COR-L47 (cell line): ENCODE measurements at regions not wholly inside any gene's neighbourhood (a gene's known extent, or its start where the extent isn't known, plus 50 kb on each side); places are given as distances from the start of the nearest gene placed in this dataset.

Source experiments
- DNase-seq: peaks from one replicate; lab custom pipeline; 2025; lab: John Stamatoyannopoulos, UW

DNA sequence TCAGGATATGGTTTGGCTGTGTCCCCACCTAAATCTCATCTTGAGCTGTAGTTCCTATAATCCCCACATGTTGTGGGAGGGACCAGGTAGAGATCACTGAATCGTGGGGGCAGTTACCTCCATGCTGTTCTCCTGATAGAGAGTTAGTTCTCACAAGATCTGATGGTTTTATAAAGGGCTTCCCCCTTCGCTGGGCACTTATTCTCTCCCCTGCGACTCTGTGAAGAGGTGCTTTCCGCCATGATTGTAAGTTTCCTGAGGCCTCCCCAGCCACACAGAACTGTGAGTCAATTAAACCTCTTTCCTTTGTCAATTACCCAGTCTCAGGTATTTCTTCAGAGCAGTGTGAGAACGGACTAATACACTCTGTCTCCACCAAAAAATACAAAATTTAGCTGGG, 291.9 kb downstream of the BCOR start:
- no peak for DNase-seq

DNA sequence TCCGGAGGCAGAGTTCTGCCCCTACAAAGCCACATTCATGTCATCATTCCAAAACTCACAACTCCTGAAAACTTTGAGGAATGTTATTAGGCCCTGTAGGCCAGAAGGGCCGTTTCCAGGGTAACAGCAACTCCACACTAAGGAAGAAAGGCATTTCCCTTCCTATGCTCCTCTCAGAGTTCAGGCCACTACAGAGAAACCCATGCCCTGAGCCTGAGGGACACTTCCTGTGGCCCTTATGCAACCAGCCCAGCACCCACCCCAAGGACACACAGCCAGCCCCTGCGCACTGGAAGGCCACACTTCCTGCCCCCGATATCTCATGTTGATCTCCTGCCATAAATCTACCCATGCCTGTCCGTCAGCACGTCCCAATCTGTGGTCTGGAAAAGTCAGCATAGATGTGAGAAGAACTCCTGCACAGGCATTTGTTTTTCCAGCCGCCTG, 289.3 kb downstream of the BCOR start:
- DNase-seq, result no peak

DNA sequence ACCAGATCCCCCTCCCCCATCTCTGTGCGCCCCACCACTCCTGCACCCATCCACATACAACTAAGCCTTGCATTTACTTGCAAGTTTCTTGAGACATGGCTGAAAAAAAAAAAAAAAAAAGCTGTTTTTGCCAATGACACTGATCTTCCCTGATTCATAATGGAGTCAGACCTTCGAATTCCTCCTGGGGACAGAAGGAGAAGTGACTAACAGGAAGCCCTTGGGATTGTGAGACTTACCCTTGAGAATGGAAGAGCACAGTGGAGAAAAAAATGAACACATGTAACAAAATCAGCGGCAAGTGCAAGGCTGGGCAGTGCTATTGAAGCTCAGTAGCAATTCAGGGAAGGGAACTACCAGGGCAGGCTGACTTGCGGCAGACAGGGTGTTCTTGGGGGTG, 288.4 kb downstream of the BCOR start:
- no peak for DNase-seq

DNA sequence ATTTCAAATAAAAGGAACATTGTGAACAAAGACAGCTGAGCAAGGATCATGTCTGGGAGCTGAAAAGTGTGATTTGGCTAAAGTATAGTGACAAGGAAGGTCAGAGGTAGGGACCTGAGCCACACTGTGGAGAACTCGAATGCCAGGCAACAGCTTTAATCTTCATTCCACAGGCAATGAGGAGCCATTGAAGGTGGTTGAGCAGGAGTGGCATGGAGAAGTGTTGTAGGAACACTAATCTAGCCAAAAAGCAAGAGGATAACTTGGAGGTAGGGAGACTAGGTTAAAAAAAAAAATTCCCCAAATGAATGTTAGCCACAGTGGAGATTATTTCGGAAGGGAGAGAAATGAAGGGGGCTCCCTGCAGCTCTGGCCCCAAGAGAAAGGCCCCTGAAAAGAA, 286.9 kb downstream of the BCOR start:
- no peak for DNase-seq

DNA sequence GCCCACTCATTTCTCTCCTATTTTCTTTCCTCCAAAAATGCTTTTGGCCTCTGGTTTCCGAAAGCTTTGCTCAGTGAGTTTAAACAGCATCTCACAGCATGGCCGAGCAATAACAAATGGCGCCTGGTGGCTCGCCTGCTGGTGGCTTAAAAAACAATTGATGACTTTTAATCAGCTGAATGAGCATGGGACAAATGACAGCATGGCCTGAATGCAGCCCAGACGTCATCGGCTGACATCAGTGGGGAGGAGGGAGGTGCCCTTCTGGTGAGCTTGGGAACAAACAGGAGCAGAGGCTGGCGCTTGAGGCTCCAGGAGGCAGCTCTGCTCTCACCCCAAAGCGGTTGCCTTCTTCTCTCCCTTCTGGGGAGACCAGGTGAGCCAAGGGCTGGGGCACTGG, 286.4 kb downstream of the BCOR start:
- DNase-seq, result no peak

DNA sequence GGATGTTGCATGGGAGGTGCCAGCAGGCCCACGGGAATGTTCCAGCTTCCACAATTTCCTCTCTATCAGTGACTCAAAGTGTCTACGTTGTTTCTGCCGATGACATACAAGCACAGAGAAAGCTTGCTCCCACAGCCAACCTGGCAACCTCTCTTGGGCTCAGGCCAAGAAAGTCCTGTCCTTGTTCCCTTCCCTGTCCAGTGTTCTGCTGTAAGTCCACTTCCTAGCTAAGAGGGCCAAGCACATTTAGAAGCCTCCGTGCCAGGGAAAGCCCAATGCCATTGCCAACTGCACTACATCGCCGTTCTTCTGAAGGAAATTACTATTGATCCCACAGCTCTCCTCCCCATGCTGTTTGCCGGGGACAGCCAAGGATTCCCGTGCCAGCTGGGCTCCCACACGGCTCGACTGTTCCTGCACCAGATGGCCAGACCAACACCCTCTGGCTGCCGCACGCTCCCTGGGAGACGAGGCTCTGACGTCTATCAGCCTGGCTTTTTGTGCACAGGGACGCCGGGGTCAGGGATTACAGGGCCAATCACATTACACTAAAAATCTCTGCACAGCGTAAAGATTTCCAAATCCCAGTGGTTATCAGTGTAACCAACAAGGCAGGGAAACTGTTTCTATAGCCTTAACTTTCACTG, 284.0 kb downstream of the BCOR start:
- DNase-seq, result no peak

DNA sequence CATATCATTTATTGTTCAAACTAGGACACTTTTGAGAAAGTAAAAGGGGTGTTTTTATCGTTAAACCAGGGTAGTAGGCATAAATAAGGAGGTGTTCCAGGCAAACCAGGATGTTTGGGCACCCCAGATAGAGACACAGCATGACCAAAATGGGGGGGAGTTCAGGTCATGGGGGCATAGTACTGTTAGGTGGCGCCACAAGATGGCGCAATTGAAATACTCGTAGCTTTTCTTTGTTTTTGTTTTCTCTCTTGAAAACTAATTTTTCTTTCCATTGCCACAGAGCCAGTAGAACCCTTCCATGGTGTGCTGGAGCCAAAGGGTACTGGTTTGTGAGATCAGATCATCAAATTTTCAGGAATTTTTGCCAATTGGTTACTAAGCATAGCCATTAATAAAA, 283.4 kb downstream of the BCOR start:
- DNase-seq, result peak; percentile 18

DNA sequence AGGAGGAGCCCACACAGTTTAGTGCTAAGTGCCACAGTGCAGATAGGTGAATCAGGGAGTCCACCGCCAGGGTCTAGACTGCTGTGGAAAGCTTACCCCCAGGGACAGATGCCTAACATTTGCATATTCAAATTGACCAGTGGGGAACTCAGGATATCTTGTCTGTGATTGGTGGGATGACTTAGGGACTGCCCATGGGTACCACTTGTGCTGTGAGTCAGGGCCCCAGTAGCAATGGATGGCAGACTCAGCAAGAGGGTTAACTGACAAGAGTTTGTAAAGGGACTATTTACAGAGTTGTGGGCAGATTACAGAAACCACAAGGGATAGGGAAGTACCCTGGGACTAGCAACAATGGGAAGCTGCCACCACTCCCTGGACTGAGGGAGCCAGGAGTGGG, 282.1 kb downstream of the BCOR start:
- DNase-seq, result no peak

DNA sequence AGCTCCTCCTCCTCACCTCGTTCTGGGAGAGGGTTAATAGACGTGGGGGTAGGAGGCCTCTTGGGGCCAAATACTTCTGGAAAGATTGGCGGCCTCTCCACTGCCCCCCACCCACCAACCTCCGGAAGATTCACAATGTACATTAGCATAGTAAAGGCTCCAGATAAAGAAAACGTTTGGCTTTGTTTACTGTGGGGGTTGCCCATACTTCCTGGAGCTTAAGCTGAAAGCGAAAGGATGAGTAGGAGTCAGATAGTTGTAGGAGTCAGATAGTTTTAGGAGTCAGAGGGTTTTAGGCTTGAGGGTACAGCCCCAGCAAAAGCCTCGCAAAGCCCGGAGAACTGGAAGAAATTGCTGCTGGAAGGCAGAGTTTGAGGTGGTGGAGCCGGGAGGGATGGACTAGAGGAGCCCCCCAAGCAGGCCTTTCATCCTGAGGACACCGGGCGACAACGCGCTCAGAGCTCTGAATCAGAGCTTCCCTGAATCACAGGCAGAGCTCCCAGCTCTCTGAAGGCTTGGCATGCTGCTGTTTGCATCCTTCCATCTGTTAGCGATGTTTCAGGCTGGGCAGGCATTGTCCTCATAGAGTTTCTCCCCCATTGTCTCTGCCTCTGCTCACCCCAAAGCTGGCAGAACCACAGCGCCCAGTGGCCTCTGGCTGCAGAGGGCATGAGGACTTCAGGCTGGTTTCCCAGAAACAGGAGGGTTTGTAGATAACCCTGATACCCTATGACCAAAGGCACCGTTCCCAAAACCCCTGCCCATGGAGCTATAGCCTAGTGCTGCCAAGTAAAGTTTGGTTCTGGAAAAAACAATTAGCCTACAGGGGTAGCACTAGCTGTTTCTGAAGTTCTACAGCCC, 280.7 kb downstream of the BCOR start:
- DNase-seq, result no peak

DNA sequence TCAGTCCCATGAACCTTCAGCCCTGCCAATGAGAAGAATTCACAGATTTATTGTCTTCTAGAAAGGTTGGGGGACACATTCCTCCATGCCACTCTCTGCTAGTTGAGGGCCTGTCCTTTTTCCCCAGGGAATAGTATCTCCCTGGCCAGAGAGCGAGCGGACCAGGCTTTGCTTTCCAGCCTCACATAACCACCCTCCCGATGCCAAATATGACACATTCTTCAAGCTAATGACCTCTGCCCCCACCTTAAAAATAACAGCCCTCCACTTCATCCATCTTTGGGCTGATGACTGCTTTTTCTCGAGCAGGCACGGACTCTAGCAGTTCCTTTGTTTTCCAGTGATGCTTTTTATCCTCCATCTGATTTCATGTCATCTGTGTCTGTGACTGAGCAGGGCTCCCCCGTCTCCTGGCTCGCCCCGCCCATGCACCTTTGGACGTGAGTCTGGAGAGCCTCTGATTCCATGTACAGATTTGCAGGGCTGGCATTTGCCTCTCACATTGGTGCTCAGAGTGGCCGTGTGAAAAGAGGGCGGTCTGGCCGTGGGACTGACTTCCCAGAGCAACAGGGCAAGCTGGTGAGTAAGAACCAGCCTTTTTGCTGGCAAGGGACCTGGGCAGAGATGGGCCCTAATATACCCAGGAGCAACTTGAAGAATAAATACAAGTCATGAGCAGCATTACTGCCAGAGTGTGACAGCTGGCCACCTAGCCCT, 279.8 kb downstream of the BCOR start:
- DNase-seq, result no peak

DNA sequence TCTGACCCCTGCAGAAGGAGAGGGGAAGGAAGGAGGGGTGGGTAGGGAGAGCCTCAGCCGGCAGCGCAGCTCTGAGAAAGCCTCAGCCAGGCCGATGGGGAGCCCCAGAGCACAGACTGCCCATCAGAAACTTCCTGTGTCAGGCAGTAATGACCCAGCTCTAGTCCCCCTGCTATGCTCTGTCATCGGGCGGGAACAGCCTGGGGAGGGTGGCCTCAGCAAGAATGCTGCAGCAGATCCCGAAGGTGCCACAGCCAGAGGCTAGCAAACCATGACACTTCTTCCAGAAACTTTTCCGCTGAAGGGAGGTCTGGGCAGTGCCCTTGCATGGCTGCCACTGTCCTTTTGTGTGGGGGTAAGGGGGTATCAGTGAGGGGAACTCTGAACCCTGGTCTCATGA, 279.0 kb downstream of the BCOR start:
- no peak for DNase-seq

DNA sequence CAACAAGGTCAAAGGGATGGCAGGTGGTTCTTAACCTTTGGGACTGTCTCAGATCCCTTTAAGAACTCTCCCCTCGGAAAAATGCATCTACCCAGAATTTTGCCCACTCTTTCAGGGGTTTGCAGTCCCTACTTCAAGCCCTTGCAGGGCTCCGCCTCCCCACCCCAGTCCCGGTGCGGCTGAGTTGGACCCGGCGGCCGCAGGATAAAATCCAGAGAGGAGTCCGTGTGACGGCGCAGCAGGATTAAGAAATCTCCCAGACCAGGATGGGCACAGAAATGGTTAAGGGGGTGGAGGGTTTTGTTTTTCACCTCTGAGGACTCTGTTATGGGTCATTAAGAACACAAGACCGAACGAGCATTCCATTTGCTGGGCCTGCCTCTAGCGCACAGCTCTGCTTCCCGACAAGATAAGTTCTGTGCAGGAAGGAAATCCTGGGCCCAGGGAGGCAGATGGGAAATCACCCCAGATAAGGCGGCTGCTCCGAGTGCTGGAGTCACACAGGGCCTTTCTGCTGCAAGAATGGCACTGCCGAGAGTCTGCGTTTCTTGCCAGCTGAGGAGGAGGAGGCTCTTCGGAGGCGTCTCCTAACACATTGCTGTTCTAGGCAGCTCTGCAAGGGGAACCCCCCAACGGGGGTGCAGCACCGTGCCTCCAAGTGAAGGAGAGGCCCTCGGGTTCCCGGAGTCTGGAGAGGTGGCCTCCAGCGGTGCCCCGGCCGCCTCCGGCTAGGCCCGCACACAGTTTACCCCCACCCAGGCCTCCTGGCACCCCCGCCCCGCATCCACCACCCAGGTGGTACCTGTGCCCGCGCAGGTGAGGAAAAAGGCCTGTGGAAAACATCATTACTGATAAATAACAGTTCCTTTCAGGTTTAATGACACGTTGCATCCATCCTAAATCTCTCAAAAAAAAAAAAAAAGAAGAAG, 277.6 kb downstream of the BCOR start:
- DNase-seq, result no peak

DNA sequence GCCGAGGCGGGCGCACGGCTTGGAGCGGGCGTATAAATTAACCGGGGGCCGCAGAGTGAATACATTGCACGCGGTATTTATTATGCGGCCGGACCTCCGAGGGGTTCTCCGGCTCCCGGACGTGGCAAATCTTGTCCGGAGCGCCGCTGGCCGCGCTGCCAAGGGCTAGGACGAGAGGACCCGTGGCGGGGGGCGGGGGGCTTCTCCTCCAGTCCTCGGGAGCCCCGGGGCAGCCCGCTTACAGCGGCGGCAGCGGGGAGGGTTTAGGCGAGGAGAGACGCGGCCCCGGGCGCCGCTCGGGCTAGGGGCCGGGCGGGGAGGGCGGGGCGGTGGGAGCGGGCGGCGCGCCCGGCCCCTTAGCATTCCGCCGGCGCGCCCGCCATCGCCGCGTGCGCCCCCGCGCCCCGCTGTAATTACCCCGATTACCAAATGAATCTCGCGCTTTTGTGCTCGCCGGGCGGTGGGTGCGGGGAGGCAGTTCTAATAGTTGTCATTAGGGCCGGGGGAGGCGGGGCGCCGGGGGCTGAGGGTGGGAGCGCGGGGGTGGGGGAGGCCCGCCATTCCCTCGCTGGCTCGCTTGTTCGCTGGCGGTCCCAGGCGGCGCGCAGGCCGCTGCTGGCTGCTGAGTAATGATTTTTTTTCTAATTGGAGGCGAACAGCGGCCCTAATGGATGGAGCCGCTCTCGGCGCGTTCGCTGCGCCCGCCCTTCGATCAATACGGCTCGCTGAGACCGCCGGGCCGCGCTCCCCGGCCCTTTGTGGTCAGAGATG, 276.6 kb downstream of the BCOR start:
- no peak for DNase-seq

DNA sequence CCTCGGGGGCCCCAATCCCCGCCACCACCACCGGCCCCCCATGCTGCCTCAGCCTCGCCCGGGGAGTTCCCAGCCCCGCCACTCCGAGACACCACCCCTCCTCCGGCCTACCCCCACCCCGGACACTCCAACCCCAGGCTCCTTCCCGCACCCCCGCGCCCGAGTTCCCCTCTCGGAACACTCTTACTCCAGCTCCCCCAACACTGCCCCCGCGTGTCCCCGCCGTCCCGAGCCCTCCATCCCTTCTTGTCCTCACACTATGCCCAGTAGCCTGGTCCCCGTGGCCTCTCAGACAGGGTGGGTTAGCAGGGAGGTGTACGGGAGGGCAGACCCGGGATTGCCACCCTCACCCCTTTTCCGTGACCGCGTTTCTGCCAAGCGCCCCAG, 276.1 kb downstream of the BCOR start:
- DNase-seq, result no peak

DNA sequence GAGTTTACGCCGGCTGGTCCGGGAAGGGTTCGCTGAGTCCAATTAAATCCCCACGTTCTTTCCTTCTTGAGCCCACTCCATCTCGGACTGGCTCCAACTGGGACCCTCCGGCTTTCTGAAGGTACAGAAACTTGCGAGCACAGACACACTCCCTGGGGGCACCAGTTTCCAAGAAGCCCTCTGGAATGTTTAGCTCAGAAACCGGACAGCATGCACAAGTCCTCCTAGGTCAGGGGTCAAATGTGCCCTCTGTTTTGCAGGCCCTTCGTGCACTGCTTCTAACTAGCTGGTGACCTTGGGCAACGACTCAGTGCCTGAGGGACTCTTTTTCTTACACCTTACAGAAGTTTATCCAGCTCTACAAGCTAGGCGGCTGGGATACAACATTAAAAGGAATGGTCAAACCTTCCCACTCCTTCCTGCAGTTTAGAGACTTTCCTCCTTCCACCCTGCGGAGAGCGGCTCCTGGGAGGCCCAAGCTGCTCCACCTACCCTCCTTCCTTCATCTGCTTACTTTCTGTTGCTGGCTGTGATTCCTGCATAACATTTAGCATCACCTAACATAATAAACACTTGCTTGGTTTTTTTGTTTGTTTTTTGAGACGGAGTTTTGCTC, 275.5 kb downstream of the BCOR start:
- no peak for DNase-seq

DNA sequence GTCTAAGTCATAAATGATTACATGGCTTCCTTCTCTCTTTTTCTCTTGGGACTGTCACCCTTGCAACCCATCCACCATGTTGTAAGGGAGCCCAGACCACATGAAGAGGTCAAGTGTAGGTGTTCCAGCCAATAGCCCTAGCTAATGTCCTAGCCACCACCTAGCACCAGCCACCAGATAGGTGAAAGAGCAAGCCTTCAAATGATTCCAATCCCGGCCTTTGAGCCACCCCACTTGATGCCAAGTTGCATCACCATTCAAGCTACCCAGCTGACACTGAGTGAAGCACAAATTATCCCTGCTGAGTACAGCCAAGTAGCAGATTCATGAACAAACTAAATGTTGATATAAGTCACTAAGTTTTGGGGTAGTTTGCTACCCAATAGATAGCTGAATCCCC, 274.3 kb downstream of the BCOR start:
- DNase-seq, result no peak

DNA sequence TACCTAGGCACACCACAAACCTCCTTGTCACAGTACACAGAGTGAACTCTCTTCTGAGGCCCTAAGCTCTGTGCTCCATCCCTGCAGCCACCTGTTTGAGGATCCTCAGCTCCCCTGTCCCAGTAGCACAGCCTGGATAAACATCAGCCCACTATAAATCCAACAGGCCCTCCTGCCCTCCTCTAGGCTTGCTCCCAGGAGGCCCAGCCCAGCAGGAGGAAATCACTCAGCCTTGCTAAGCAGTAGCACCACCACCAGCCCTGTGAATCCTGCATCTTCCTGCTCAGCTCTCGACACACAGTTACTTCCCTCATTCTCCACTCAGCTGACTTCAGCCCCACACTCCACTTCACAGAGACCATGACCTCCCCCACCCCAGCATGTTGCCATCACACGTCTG, 273.9 kb downstream of the BCOR start:
- DNase-seq, result no peak

DNA sequence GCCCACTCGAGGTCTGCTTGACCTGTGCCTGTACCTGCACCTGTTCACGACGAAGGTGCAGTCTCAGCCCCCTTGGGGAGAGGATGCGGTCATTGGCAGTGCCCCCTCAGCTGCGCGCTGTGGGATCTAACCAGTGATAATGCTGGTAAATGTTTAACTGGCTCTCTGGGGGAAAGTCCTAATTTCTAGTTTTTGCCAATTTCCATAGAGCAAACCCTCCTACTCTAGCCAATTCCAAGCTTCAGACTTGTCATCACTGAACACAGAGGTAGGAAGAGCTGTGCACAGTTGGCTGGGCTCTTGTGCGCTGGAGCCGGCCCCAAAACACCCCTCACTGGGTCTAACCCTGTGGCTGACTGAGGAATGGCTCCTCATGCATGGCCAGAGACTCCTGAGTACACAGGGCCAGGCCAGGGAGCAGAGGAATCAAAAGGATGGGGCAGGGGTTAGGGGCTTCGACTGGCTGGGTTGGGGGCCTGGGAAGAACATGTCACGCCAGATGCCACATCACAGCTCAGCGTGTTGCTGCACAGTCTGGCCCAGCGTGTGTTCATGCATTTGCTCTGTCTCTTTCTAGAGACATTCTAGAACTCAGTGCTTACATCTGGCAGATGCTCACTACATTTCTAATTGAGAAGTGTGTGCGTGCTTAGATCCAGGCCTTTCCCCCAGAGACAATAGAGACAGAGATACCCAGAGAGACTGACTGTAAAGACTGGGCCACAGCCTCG, 270.8 kb downstream of the BCOR start:
- no peak for DNase-seq

DNA sequence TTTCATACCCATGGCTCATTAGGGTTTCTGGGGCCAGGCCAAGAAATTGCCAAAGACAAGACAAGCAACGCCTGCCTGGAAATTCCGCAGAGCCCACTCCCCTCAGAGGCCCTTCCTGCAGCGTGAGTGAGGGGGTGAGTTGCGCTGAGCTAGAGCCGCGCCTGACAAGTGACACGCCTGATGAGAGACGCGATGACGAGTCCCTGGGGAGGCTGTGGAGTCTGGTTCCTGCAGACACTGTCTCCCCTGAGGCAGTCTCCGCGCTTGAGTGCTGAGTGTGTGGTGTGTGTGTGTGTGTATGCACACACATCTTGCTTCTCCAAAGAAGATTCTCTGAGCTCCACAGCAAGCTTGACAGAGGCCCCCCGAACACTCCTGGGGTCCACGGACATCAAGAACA, 269.8 kb downstream of the BCOR start:
- no peak for DNase-seq

DNA sequence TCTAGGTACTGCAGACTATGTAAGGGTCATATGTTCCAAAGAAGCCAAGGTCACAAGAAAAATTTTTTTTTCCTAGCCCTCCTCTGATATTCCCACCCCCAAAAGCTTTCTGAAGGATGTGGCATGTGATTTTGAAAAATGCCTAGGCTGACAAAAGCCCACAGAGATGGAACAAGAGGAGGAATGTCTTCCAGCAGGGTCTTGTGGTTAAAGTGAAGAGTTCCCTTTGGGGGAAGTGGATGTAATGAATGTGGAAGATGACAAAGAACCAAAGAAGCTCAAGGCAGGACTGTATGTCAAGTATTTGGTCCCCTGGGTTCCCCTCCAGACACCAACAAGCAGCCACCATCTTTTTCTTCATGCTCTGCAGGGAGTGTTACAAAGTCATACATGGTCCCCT, 268.8 kb downstream of the BCOR start:
- DNase-seq, result no peak
